ENCODE measurements at regions not wholly inside any gene's neighbourhood (a gene's known extent, or its start where the extent isn't known, plus 50 kb on each side); places are given as distances from the start of the nearest gene placed in this dataset.

DNA sequence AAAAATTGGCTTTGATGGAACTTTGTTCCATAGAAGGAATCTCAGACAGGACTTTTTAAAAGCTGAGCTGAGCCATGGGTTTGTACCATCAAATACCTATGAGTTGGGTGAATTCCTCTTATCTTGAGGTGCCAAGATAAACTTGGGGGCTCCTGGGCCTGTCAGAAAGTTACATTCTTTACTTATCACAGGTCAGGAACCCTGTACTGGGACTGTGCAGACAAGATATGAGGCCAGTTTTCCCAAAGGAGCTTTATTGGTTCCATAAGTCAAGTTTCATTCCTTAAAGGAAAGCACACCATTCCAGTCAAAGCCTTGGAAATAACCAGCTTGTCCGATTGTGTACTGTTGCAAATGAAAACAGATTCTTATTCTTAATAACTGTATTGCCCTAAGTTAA lies 72.4 kb upstream of the PACRGL start:
- CTCF ChIA-PET (ENCODE audit: low intra/inter-chr PET ratio) = no interaction called here
- no peaks in the 10 kb centered on the region for H3K9me1 ChIP-seq (ENCODE audit: control insufficient read depth, insufficient read depth, low read length)
- H4K20me1 ChIP-seq (replicated peaks; ENCODE audit: control insufficient read depth, insufficient read depth, low read length) = no peaks in the 10 kb centered on the region
- in situ Hi-C loops (cut with MboI) (no loop called here), intact Hi-C loops (cut with micrococcal nuclease) (no loop called here)
- no peaks in the 10 kb centered on the region for H3K9me3 ChIP-seq (replicated peaks; ENCODE audit: control insufficient read depth, insufficient read depth, low read depth, low read length)
- H3K27ac ChIP-seq (ENCODE audit: extremely low read depth, low read depth, low read length) = no peak overlapping the region
- H3K79me2 ChIP-seq (ENCODE audit: control insufficient read depth, insufficient read depth, low read length) = no peaks in the 10 kb centered on the region
- DNase-seq (ENCODE audit: extremely low read depth in 1 of 4, low spot score in 3 of 4) = no peak
- POLR2A ChIA-PET = interaction anchor here (1.0 kb wide), 1 partner anchor 9 kb away, joined by 3 read pairs; no protein-coding TSS in a partner anchor
- WGBS (ENCODE audit: insufficient coverage, low coverage, missing lambda C conversion rate) = 8% methylated on average over 1 of the region's 1 CpG
- H3K27me3 ChIP-seq (ENCODE audit: control insufficient read depth in 2 of 2, insufficient read depth in 2 of 2, low read length in 2 of 2) = no peaks in the 10 kb centered on the region
- no peak for FAIRE-seq
- no peak overlapping the region for H3K4me2 ChIP-seq (ENCODE audit: insufficient read depth, low read length)
- no peak overlapping the region for H3K4me3 ChIP-seq
- no peak overlapping the region for H2AFZ ChIP-seq (ENCODE audit: low read depth, low read length)
- no peak overlapping the region for H3K9ac ChIP-seq (ENCODE audit: insufficient read depth in 1 of 2, low read depth in 2 of 2, low read length in 2 of 2)
- no peaks in the 10 kb centered on the region for H3K4me1 ChIP-seq (replicated peaks in 1 of 2; ENCODE audit: control insufficient read depth in 2 of 2, insufficient read depth in 2 of 2, low read length in 2 of 2)
- BruUV-seq (replicated peaks) = no TSS peak
- ATAC-seq = no peak
- H3K36me3 ChIP-seq (ENCODE audit: control insufficient read depth, insufficient read depth, low read length) = no peaks in the 10 kb centered on the region
- no peak for TF ChIP-seq TAF7 (tag; IDR thresholded peaks at IDR 0.05)
- TF ChIP-seq EHMT2 (IDR thresholded peaks at IDR 0.05) = no peak
- no peak for TF ChIP-seq POLR3G (IDR thresholded peaks at IDR 0.05; ENCODE audit: extremely low read depth, insufficient read length, insufficient replicate concordance)
- no peak for TF ChIP-seq CREBBP (IDR thresholded peaks at IDR 0.05; ENCODE audit: low read depth, low read length)
- no peak for TF ChIP-seq HMG20A (CRISPR knock-in tag; conservative IDR thresholded peaks at IDR 0.05)
- TF ChIP-seq, protein P1, sequence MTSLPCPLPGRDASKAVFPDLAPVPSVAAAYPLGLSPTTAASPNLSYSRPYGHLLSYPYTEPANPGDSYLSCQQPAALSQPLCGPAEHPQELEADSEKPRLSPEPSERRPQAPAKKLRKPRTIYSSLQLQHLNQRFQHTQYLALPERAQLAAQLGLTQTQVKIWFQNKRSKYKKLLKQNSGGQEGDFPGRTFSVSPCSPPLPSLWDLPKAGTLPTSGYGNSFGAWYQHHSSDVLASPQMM (CRISPR knock-in tag; IDR thresholded peaks at IDR 0.05) = no peak
- no peak for TF ChIP-seq HLTF (IDR thresholded peaks at IDR 0.05)
- TF ChIP-seq NFATC3 (IDR thresholded peaks at IDR 0.05) = no peak
- no peak for TF ChIP-seq TAL1 (IDR thresholded peaks at IDR 0.05)
- TF ChIP-seq SAFB2 (IDR thresholded peaks at IDR 0.05; ENCODE audit: borderline replicate concordance, low read depth, low read length, severe bottlenecking) = no peak
- no peak for TF ChIP-seq HDGF (IDR thresholded peaks at IDR 0.05)
- TF ChIP-seq KLF1 (tag; IDR thresholded peaks at IDR 0.05) = no peak
- TF ChIP-seq, protein P2, sequence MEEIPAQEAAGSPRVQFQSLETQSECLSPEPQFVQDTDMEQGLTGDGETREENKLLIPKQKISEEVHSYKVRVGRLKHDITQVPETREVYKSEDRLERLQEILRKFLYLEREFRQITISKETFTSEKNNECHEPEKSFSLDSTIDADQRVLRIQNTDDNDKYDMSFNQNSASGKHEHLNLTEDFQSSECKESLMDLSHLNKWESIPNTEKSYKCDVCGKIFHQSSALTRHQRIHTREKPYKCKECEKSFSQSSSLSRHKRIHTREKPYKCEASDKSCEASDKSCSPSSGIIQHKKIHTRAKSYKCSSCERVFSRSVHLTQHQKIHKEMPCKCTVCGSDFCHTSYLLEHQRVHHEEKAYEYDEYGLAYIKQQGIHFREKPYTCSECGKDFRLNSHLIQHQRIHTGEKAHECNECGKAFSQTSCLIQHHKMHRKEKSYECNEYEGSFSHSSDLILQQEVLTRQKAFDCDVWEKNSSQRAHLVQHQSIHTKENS (CRISPR knock-in tag; IDR thresholded peaks at IDR 0.05) = no peak
- no peak for TF ChIP-seq KAT7 (CRISPR knock-in tag; IDR thresholded peaks at IDR 0.05; ENCODE audit: borderline replicate concordance)
- TF ChIP-seq, protein P3, sequence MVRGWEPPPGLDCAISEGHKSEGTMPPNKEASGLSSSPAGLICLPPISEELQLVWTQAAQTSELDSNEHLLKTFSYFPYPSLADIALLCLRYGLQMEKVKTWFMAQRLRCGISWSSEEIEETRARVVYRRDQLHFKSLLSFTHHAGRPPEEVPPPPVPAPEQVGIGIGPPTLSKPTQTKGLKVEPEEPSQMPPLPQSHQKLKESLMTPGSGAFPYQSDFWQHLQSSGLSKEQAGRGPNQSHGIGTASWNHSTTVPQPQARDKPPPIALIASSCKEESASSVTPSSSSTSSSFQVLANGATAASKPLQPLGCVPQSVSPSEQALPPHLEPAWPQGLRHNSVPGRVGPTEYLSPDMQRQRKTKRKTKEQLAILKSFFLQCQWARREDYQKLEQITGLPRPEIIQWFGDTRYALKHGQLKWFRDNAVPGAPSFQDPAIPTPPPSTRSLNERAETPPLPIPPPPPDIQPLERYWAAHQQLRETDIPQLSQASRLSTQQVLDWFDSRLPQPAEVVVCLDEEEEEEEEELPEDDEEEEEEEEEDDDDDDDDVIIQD (CRISPR knock-in tag; IDR thresholded peaks at IDR 0.05) = no peak
- TF ChIP-seq BDP1 (IDR thresholded peaks at IDR 0.05; ENCODE audit: insufficient read depth, insufficient read length) = no peak
- TF ChIP-seq, protein P4, sequence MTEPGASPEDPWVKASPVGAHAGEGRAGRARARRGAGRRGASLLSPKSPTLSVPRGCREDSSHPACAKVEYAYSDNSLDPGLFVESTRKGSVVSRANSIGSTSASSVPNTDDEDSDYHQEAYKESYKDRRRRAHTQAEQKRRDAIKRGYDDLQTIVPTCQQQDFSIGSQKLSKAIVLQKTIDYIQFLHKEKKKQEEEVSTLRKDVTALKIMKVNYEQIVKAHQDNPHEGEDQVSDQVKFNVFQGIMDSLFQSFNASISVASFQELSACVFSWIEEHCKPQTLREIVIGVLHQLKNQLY (CRISPR knock-in tag; conservative IDR thresholded peaks at IDR 0.05) = no peak
- TF ChIP-seq, protein P5, sequence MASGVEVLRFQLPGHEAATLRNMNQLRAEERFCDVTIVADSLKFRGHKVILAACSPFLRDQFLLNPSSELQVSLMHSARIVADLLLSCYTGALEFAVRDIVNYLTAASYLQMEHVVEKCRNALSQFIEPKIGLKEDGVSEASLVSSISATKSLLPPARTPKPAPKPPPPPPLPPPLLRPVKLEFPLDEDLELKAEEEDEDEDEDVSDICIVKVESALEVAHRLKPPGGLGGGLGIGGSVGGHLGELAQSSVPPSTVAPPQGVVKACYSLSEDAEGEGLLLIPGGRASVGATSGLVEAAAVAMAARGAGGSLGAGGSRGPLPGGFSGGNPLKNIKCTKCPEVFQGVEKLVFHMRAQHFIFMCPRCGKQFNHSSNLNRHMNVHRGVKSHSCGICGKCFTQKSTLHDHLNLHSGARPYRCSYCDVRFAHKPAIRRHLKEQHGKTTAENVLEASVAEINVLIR (CRISPR knock-in tag; IDR thresholded peaks at IDR 0.05) = no peak
- TF ChIP-seq, protein P6, sequence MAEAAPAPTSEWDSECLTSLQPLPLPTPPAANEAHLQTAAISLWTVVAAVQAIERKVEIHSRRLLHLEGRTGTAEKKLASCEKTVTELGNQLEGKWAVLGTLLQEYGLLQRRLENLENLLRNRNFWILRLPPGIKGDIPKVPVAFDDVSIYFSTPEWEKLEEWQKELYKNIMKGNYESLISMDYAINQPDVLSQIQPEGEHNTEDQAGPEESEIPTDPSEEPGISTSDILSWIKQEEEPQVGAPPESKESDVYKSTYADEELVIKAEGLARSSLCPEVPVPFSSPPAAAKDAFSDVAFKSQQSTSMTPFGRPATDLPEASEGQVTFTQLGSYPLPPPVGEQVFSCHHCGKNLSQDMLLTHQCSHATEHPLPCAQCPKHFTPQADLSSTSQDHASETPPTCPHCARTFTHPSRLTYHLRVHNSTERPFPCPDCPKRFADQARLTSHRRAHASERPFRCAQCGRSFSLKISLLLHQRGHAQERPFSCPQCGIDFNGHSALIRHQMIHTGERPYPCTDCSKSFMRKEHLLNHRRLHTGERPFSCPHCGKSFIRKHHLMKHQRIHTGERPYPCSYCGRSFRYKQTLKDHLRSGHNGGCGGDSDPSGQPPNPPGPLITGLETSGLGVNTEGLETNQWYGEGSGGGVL (CRISPR knock-in tag; IDR thresholded peaks at IDR 0.05) = no peak
